Epithelial cell of proximal tubule (primary cell): ENCODE measurements at regions not wholly inside any gene's neighbourhood (a gene's known extent, or its start where the extent isn't known, plus 50 kb on each side); places are given as distances from the start of the nearest gene placed in this dataset.

ENCODE experiments used
- DNase-seq: peaks from one replicate; pipeline ENCODE4 v3.0.0-alpha.2; 2011; ENCODE audit warnings: low read depth
- H3K4me3 ChIP-seq: 2 replicates; pipeline ENCODE4 v1.5.1; 2011; ENCODE audit warnings: low read depth, mild to moderate bottlenecking, low read length
- TF ChIP-seq, protein P1 (sequence below): conservative IDR thresholded peaks from 2 replicates; pipeline ENCODE4 v1.5.1; 2012; ENCODE audit warnings: low read depth, mild to moderate bottlenecking, low read length

DNA sequence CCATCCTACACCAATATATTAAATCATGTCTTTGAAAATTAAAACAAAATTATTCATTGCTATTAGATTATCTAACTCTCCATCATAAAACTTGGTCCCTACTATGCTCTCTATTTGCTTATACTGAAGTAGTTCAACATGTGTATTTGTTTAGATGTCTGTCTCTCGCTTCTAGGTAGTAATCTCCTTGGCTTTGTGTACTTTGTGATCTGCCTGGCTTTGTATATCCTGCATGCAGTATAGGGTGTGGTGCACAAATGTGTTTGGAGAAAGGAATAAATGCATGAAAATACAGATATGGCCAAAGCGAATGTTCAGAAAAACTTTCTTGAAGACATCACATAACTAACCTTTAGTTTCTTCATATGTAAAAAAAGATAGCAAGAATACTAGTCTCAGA lies 246.6 kb upstream of the LRFN5 start:
- no peak for DNase-seq
- TF ChIP-seq, protein P1, sequence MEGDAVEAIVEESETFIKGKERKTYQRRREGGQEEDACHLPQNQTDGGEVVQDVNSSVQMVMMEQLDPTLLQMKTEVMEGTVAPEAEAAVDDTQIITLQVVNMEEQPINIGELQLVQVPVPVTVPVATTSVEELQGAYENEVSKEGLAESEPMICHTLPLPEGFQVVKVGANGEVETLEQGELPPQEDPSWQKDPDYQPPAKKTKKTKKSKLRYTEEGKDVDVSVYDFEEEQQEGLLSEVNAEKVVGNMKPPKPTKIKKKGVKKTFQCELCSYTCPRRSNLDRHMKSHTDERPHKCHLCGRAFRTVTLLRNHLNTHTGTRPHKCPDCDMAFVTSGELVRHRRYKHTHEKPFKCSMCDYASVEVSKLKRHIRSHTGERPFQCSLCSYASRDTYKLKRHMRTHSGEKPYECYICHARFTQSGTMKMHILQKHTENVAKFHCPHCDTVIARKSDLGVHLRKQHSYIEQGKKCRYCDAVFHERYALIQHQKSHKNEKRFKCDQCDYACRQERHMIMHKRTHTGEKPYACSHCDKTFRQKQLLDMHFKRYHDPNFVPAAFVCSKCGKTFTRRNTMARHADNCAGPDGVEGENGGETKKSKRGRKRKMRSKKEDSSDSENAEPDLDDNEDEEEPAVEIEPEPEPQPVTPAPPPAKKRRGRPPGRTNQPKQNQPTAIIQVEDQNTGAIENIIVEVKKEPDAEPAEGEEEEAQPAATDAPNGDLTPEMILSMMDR: no peak
- H3K4me3 ChIP-seq: no peak overlapping the region

DNA sequence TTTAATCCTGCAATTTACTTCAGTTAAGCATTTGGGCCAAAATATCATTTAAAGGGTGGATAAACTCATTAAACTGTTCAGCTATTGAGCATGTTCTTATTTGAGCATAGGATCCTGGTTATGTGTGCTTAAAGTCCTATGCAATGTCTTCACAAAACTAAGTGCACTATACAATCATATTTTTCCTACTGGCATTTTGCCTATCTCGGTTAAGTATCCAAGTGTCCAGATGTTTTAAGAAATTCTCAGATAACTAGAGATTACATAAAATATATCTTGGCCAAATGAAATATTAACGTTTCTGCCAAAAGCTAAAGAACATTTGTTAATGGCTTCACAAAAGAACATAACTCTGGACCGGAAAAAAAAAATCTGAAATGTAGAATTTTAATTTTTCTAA lies 250.8 kb upstream of the LRFN5 start:
- no peak overlapping the region for H3K4me3 ChIP-seq
- no peak for DNase-seq
- TF ChIP-seq, protein P1: no peak

GRCh38 chr14:41350476-41350875 lies 256.2 kb upstream of the LRFN5 start:
- H3K4me3 ChIP-seq: no peak overlapping the region
- DNase-seq: no peak
- TF ChIP-seq, protein P1: no peak

GRCh38 chr14:41349289-41349910 lies 257.3 kb upstream of the LRFN5 start:
- no peak overlapping the region for H3K4me3 ChIP-seq
- no peak for DNase-seq
- TF ChIP-seq, protein P1: no peak

- TF ChIP-seq, protein P1: no peak
- no peak for DNase-seq
- no peak overlapping the region for H3K4me3 ChIP-seq
Measured at GRCh38 chr14:41343857-41344256, 262.8 kb upstream of the LRFN5 start.

DNA sequence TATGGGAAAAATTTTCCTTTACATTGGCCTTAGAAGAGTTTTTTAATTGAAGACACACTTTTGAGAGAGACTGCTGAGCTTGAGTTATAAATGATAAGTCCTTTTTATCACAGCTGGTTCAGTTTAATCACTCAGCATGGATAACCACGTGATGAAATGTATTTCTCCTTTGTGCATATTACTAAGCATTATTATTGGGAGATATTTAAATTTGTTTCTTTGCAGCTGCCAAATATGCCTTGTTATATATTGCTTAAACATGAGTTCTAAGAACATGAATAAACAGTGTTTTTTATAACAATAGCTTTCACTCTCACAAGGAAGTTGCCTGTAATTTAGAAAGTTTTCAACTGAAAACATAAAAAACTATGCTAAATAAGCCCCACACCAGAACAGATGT lies 293.5 kb upstream of the LRFN5 start:
- no peak overlapping the region for H3K4me3 ChIP-seq
- no peak for DNase-seq
- TF ChIP-seq, protein P1: no peak

DNA sequence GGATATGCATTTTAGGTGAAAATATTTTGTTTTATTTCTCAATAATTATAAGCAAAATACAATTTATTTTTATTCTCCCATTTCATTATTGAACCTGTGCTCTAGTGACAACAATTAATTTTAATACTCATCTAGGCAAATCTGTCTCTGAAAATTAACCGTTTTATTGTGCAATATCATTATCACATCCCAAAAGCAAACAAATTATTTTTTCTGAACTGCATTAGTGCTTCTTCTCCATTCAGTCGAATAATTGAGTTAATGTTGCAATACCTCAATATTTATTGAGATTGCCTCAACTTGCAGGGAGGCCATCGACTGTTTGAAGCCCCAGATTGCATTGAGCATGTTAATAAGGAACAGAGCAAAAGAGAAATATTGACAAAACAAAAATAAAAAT lies 303.2 kb upstream of the LRFN5 start:
- H3K4me3 ChIP-seq: no peak overlapping the region
- TF ChIP-seq, protein P1: no peak
- DNase-seq: no peak
